ENCODE measurements at regions not wholly inside any gene's neighbourhood (a gene's known extent, or its start where the extent isn't known, plus 50 kb on each side); places are given as distances from the start of the nearest gene placed in this dataset.

DNA sequence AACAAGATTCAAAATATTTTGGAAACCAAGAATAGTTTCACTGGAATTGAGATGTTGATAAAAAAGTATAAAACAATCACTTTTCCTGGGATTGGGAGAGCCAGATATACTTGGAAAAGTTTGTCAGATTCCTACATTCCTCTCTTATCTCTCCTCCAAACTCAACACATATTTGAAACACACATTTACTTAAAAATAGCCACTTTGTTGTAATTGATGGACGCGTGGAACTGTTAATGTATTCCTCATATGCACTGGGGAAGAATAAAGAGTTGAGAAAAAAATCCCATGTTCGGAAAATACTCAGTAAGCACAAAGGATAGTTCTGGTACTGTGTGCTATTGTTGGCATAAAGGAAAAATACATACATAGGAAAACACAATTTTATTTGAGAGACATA, 195.6 kb upstream of the FLRT2 start:
- Histone ChIP-seq H3K4ac (ENCODE audit: low read depth, low read length) (no peak overlapping the region), H3K79me2 (ENCODE audit: control insufficient read depth, insufficient read depth, low read length, poor library complexity) (no peaks in the 10 kb centered on the region), H3K36me3 (ENCODE audit: control insufficient read depth in 1 of 2, insufficient read depth in 2 of 2, low read length in 2 of 2) (no peaks in the 10 kb centered on the region), H4K12ac (ENCODE audit: low read depth, low read length) (no peak overlapping the region), H3K27me3 (ENCODE audit: insufficient read depth, low read length) (no peaks in the 10 kb centered on the region), H3K27ac (ENCODE audit: low read depth, low read length) (no peak overlapping the region), H3K14ac (ENCODE audit: low read length) (no peak overlapping the region), H3K18ac (ENCODE audit: low read length) (no peak overlapping the region), H3K4me2 (ENCODE audit: low read length) (no peak overlapping the region), H3K79me1 (ENCODE audit: low read length) (no peaks in the 10 kb centered on the region), H2AFZ (ENCODE audit: insufficient read depth, low read length, poor library complexity) (no peak overlapping the region), H2BK5ac (ENCODE audit: low read depth, low read length, poor library complexity) (no peak overlapping the region), H2BK12ac (ENCODE audit: low read length) (no peak overlapping the region), H2AK5ac (ENCODE audit: low read length) (no peak overlapping the region), H3K9ac (ENCODE audit: low read length) (no peak overlapping the region), H3K23ac (ENCODE audit: low read length) (no peak overlapping the region), H3K4me3 (ENCODE audit: low read depth, low read length) (no peak overlapping the region), H3K4me1 (ENCODE audit: control insufficient read depth in 1 of 2, insufficient read depth in 2 of 2, low read length in 2 of 2) (no peaks in the 10 kb centered on the region), H3K9me3 (ENCODE audit: insufficient read depth, low read depth, low read length) (no peaks in the 10 kb centered on the region), H4K91ac (ENCODE audit: low read depth, low read length) (no peak overlapping the region), H4K8ac (ENCODE audit: low read depth, low read length) (no peak overlapping the region), H2BK120ac (ENCODE audit: insufficient read depth, low read length, poor library complexity) (no peak overlapping the region)
- DNase-seq: no peak
- no CpG with 5 or more reads among the region's 3 CpGs for WGBS (ENCODE audit: extremely low coverage, insufficient coverage, insufficient read length)

DNA sequence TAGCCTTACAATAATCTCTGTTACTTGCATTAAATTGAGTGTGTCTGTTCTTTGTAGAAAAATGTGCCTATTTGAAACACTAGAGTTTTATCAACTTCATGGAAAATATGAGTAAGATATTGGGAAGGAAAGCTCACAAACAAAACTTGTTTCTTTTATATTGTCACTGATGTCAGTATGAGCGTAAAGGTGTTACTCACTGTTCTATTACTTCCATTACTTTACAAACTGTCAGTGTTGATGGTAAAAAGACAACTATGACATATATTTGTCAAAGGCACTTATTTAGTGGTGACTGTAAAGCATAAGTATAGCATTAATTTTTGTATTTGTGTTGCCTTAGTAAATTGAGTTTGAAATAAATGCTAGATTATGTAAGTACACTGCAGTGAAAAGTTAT, 193.7 kb upstream of the FLRT2 start:
- no peaks in the 10 kb centered on the region for H3K79me1 ChIP-seq (ENCODE audit: low read length)
- H3K36me3 ChIP-seq (ENCODE audit: control insufficient read depth in 1 of 2, insufficient read depth in 2 of 2, low read length in 2 of 2): no peaks in the 10 kb centered on the region
- H2BK120ac ChIP-seq (ENCODE audit: insufficient read depth, low read length, poor library complexity): no peak overlapping the region
- WGBS (ENCODE audit: extremely low coverage, insufficient coverage, insufficient read length): no CpG with 5 or more reads among the region's 1 CpG
- no peaks in the 10 kb centered on the region for H3K4me1 ChIP-seq (ENCODE audit: control insufficient read depth in 1 of 2, insufficient read depth in 2 of 2, low read length in 2 of 2)
- H3K79me2 ChIP-seq (ENCODE audit: control insufficient read depth, insufficient read depth, low read length, poor library complexity): no peaks in the 10 kb centered on the region
- no peak overlapping the region for H3K23ac ChIP-seq (ENCODE audit: low read length)
- H2BK12ac ChIP-seq (ENCODE audit: low read length): no peak overlapping the region
- H3K4me3 ChIP-seq (ENCODE audit: low read depth, low read length): no peak overlapping the region
- H2BK5ac ChIP-seq (ENCODE audit: low read depth, low read length, poor library complexity): no peak overlapping the region
- no peak overlapping the region for H3K9ac ChIP-seq (ENCODE audit: low read length)
- no peak overlapping the region for H3K14ac ChIP-seq (ENCODE audit: low read length)
- H3K27ac ChIP-seq (ENCODE audit: low read depth, low read length): no peak overlapping the region
- no peak overlapping the region for H3K4me2 ChIP-seq (ENCODE audit: low read length)
- H3K27me3 ChIP-seq (ENCODE audit: insufficient read depth, low read length): no peaks in the 10 kb centered on the region
- no peak overlapping the region for H2AFZ ChIP-seq (ENCODE audit: insufficient read depth, low read length, poor library complexity)
- no peak overlapping the region for H4K12ac ChIP-seq (ENCODE audit: low read depth, low read length)
- no peak overlapping the region for H3K4ac ChIP-seq (ENCODE audit: low read depth, low read length)
- no peak overlapping the region for H2AK5ac ChIP-seq (ENCODE audit: low read length)
- H3K18ac ChIP-seq (ENCODE audit: low read length): no peak overlapping the region
- no peaks in the 10 kb centered on the region for H3K9me3 ChIP-seq (ENCODE audit: insufficient read depth, low read depth, low read length)
- no peak for DNase-seq
- no peak overlapping the region for H4K8ac ChIP-seq (ENCODE audit: low read depth, low read length)
- no peak overlapping the region for H4K91ac ChIP-seq (ENCODE audit: low read depth, low read length)

DNA sequence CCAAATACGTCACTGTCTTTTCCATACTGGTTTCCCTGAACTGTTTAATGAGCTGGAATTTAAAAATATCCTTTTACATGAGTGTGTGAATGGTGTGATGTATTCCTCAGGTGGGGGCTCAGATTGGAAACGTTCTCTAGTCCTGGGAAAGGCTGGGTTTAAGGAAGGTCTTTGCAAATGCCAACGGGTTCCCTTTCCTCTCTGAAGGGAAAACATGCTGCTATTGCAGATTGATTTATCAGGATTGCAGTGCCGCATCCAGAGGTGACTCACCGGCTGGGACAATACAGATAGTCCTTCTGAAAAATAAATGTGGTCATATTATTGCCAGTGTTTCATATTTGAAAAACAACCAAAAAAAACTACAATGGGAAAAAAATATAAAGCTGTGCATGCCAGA, 193.1 kb upstream of the FLRT2 start:
- Histone ChIP-seq H3K4me3 (ENCODE audit: low read depth, low read length) (no peak overlapping the region), H3K27me3 (ENCODE audit: insufficient read depth, low read length) (no peaks in the 10 kb centered on the region), H3K18ac (ENCODE audit: low read length) (no peak overlapping the region), H4K91ac (ENCODE audit: low read depth, low read length) (no peak overlapping the region), H3K27ac (ENCODE audit: low read depth, low read length) (no peak overlapping the region), H3K4me2 (ENCODE audit: low read length) (no peak overlapping the region), H3K9ac (ENCODE audit: low read length) (no peak overlapping the region), H3K36me3 (ENCODE audit: control insufficient read depth in 1 of 2, insufficient read depth in 2 of 2, low read length in 2 of 2) (no peaks in the 10 kb centered on the region), H3K79me1 (ENCODE audit: low read length) (no peaks in the 10 kb centered on the region), H2BK12ac (ENCODE audit: low read length) (no peak overlapping the region), H2AK5ac (ENCODE audit: low read length) (no peak overlapping the region), H2BK5ac (ENCODE audit: low read depth, low read length, poor library complexity) (no peak overlapping the region), H2AFZ (ENCODE audit: insufficient read depth, low read length, poor library complexity) (no peak overlapping the region), H2BK120ac (ENCODE audit: insufficient read depth, low read length, poor library complexity) (no peak overlapping the region), H3K14ac (ENCODE audit: low read length) (no peak overlapping the region), H3K9me3 (ENCODE audit: insufficient read depth, low read depth, low read length) (no peaks in the 10 kb centered on the region), H3K4ac (ENCODE audit: low read depth, low read length) (no peak overlapping the region), H4K8ac (ENCODE audit: low read depth, low read length) (no peak overlapping the region), H3K79me2 (ENCODE audit: control insufficient read depth, insufficient read depth, low read length, poor library complexity) (no peaks in the 10 kb centered on the region), H4K12ac (ENCODE audit: low read depth, low read length) (no peak overlapping the region), H3K4me1 (ENCODE audit: control insufficient read depth in 1 of 2, insufficient read depth in 2 of 2, low read length in 2 of 2) (no peaks in the 10 kb centered on the region), H3K23ac (ENCODE audit: low read length) (no peak overlapping the region)
- no CpG with 5 or more reads among the region's 5 CpGs for WGBS (ENCODE audit: extremely low coverage, insufficient coverage, insufficient read length)
- DNase-seq: no peak

- Histone ChIP-seq H3K23ac (ENCODE audit: low read length) (no peak overlapping the region), H3K14ac (ENCODE audit: low read length) (no peak overlapping the region), H3K27me3 (ENCODE audit: insufficient read depth, low read length) (no peaks in the 10 kb centered on the region), H3K4me3 (ENCODE audit: low read depth, low read length) (no peak overlapping the region), H4K91ac (ENCODE audit: low read depth, low read length) (no peak overlapping the region), H3K36me3 (ENCODE audit: control insufficient read depth in 1 of 2, insufficient read depth in 2 of 2, low read length in 2 of 2) (no peaks in the 10 kb centered on the region), H3K79me2 (ENCODE audit: control insufficient read depth, insufficient read depth, low read length, poor library complexity) (no peaks in the 10 kb centered on the region), H3K79me1 (ENCODE audit: low read length) (no peaks in the 10 kb centered on the region), H4K12ac (ENCODE audit: low read depth, low read length) (no peak overlapping the region), H2AK5ac (ENCODE audit: low read length) (no peak overlapping the region), H3K27ac (ENCODE audit: low read depth, low read length) (no peak overlapping the region), H4K8ac (ENCODE audit: low read depth, low read length) (no peak overlapping the region), H2BK5ac (ENCODE audit: low read depth, low read length, poor library complexity) (no peak overlapping the region), H2BK12ac (ENCODE audit: low read length) (no peak overlapping the region), H2BK120ac (ENCODE audit: insufficient read depth, low read length, poor library complexity) (no peak overlapping the region), H2AFZ (ENCODE audit: insufficient read depth, low read length, poor library complexity) (no peak overlapping the region), H3K4ac (ENCODE audit: low read depth, low read length) (no peak overlapping the region), H3K9ac (ENCODE audit: low read length) (no peak overlapping the region), H3K9me3 (ENCODE audit: insufficient read depth, low read depth, low read length) (no peaks in the 10 kb centered on the region), H3K18ac (ENCODE audit: low read length) (no peak overlapping the region), H3K4me1 (ENCODE audit: control insufficient read depth in 1 of 2, insufficient read depth in 2 of 2, low read length in 2 of 2) (no peaks in the 10 kb centered on the region), H3K4me2 (ENCODE audit: low read length) (no peak overlapping the region)
- no peak for DNase-seq
- WGBS (ENCODE audit: extremely low coverage, insufficient coverage, insufficient read length): no CpG with 5 or more reads among the region's 2 CpGs
Observed at GRCh38 chr14:85338895-85339294, 191.0 kb upstream of the FLRT2 start.
